K562 (cell line): ENCODE measurements at regions not wholly inside any gene's neighbourhood (a gene's known extent, or its start where the extent isn't known, plus 50 kb on each side); places are given as distances from the start of the nearest gene placed in this dataset.

Experiments
- ATAC-seq: fragments of 200-7000 bp; cut with Tn5 transposase; 3 replicates; pipeline ENCODE4 v1.9.1; 2020; ENCODE audit warnings: moderate library complexity
- BruUV-seq: library from RNA; stranded (reverse); fragments of 400-500 nt; replicated peaks from 2 replicates; lab custom pipeline; 2021; lab: Mats Ljungman, UMichigan
- CTCF ChIA-PET: fragments of 300-600 bp; formaldehyde crosslinking; extraction: SDS; loops from one replicate; lab custom pipeline; 2021; ENCODE audit warnings: low intra/inter-chr PET ratio; lab: Yijun Ruan, JAX
- POLR2A ChIA-PET: fragments of 300-600, 350-650 bp; sonication (Branson Sonifier 250); formaldehyde crosslinking; extraction: SDS; loops from one replicate; lab custom pipeline; 2021; ENCODE audit warnings: antibody characterized with exemption, inconsistent platforms; lab: Yijun Ruan, JAX
- DNase-seq, 4 experiments: peaks; one replicate each; pipeline versions ENCODE4 v3.0.0 to v3.0.0-alpha.2; 2011 to 2018; ENCODE audit warnings: low spot score in 3 of 4, mixed read lengths in 3 of 4; ENCODE audit errors: extremely low read depth in 1 of 4
- FAIRE-seq: peaks from 2 replicates; lab custom pipeline; 2011; peaks lifted over from hg19 to GRCh38; lab: Jason Lieb, UNC
- H2AFZ ChIP-seq: 2 replicates; pipeline ENCODE4 v1.6.0; 2011; ENCODE audit warnings: low read depth, low read length, control low read depth, inconsistent platforms
- H3K27ac ChIP-seq: fragments of 200-600 bp; 3 replicates; pipeline ENCODE4 v1.8.0; 2011; ENCODE audit warnings: low read depth, mild to moderate bottlenecking, control low read depth, inconsistent platforms, low read length, moderate library complexity, mixed read lengths; ENCODE audit errors: extremely low read depth
- H3K27me3 ChIP-seq, 2 experiments: fragments of 300-600 bp in 1 of 2; 2 replicates in 1 of 2; 3 replicates in 1 of 2; pipeline versions ENCODE4 v1.6.0 to v1.8.0; 2011; ENCODE audit warnings: inconsistent platforms in 2 of 2, low read length in 2 of 2, mild to moderate bottlenecking in 1 of 2, mixed read lengths in 1 of 2, moderate library complexity in 1 of 2; ENCODE audit not compliant: control insufficient read depth in 2 of 2, insufficient read depth in 2 of 2
- H3K36me3 ChIP-seq: fragments of 300-600 bp; 3 replicates; pipeline ENCODE4 v1.8.0; 2011; ENCODE audit warnings: mild to moderate bottlenecking, low read length, inconsistent platforms; ENCODE audit not compliant: control insufficient read depth, insufficient read depth
- H3K4me1 ChIP-seq, 2 experiments: fragments of 200-600 bp in 1 of 2; replicated peaks in 1 of 2; 2 replicates in 1 of 2; 3 replicates in 1 of 2; pipeline versions ENCODE4 v1.5.1 to v1.8.0; 2011; ENCODE audit warnings: inconsistent platforms in 2 of 2, low read length in 2 of 2, mild to moderate bottlenecking in 1 of 2, mixed read lengths in 1 of 2, moderate library complexity in 1 of 2; ENCODE audit not compliant: control insufficient read depth in 2 of 2, insufficient read depth in 2 of 2
- H3K4me2 ChIP-seq: 2 replicates; pipeline ENCODE4 v1.6.1; 2011; ENCODE audit warnings: low read length, control low read depth, inconsistent platforms, mixed read lengths; ENCODE audit not compliant: insufficient read depth
- H3K4me3 ChIP-seq: fragments of 200-600 bp; sonication (generic), shearing (Covaris generic); 2 replicates; pipeline ENCODE4 v1.5.1; 2016; ENCODE audit warnings: control low read depth, inconsistent platforms
- H3K79me2 ChIP-seq: fragments of 200-600 bp; 3 replicates; pipeline ENCODE4 v1.8.0; 2011; ENCODE audit warnings: low read length, inconsistent platforms; ENCODE audit not compliant: control insufficient read depth, insufficient read depth
- H3K9ac ChIP-seq, 2 experiments: 2 replicates each; pipeline versions ENCODE4 v1.6.0 to v1.6.1; 2011; ENCODE audit warnings: low read depth in 2 of 2, low read length in 2 of 2, control low read depth in 1 of 2, inconsistent platforms in 1 of 2, mild to moderate bottlenecking in 1 of 2, mixed read lengths in 1 of 2; ENCODE audit not compliant: insufficient read depth in 1 of 2
- H3K9me1 ChIP-seq: one replicate; pipeline ENCODE4 v1.6.0; 2011; ENCODE audit warnings: inconsistent platforms, mild to moderate bottlenecking, low read length, moderate library complexity; ENCODE audit not compliant: control insufficient read depth, insufficient read depth
- H3K9me3 ChIP-seq: replicated peaks from 2 replicates; pipeline ENCODE4 v1.5.1; 2011; ENCODE audit warnings: low read depth, low read length, inconsistent platforms; ENCODE audit not compliant: control insufficient read depth, insufficient read depth
- H4K20me1 ChIP-seq: replicated peaks from 2 replicates; pipeline ENCODE4 v1.6.1; 2011; ENCODE audit warnings: low read length, inconsistent platforms, mixed read lengths; ENCODE audit not compliant: control insufficient read depth, insufficient read depth
- CREB3 ChIP-seq: fragments of 450-650 bp; conservative IDR thresholded peaks from 2 replicates; pipeline ENCODE4 v1.6.1; 2016; ENCODE audit warnings: missing genetic modification characterization, low read depth, mild to moderate bottlenecking, missing compliant biosample characterization, moderate library complexity
- GABPB2 ChIP-seq: fragments of 250-450 bp; sonication (Bioruptor Pico); conservative IDR thresholded peaks from 2 replicates; pipeline ENCODE4 v1.5.1; 2021; ENCODE audit warnings: mild to moderate bottlenecking
- HNRNPUL1 ChIP-seq: fragments of 200-400 bp; formaldehyde crosslinking; IDR thresholded peaks from 2 replicates; pipeline ENCODE4 v1.6.1; 2017; ENCODE audit warnings: low read length
- ILF3 ChIP-seq: fragments of 450-650 bp; IDR thresholded peaks from 2 replicates; pipeline ENCODE4 v1.6.1; 2018; ENCODE audit warnings: antibody characterized with exemption, mild to moderate bottlenecking, moderate library complexity, borderline replicate concordance
- KAT8 ChIP-seq: fragments of 450-650 bp; IDR thresholded peaks from 2 replicates; pipeline ENCODE4 v1.6.1; 2016; ENCODE audit warnings: low read depth, mild to moderate bottlenecking
- NCOA4 ChIP-seq: fragments of 450-650 bp; IDR thresholded peaks from 2 replicates; pipeline ENCODE4 v1.6.1; 2018; ENCODE audit warnings: mild to moderate bottlenecking; ENCODE audit not compliant: partially characterized antibody
- NFE2L1 ChIP-seq: fragments of 450-650 bp; IDR thresholded peaks from 2 replicates; pipeline ENCODE4 v1.6.1; 2016; ENCODE audit warnings: missing genetic modification characterization, low read depth, mild to moderate bottlenecking, missing compliant biosample characterization, moderate library complexity, borderline replicate concordance
- RBFOX2 ChIP-seq: fragments of 200-400 bp; formaldehyde crosslinking; IDR thresholded peaks from 2 replicates; pipeline ENCODE4 v1.6.1; 2017; ENCODE audit warnings: low read depth, mild to moderate bottlenecking, low read length, moderate library complexity
- RBM22 ChIP-seq: fragments of 200-400 bp; formaldehyde crosslinking; IDR thresholded peaks from 2 replicates; pipeline ENCODE4 v1.6.1; 2018; ENCODE audit warnings: low read length, low read depth; ENCODE audit not compliant: poor library complexity, severe bottlenecking
- RHOXF2B ChIP-seq: fragments of 250-450 bp; sonication (Bioruptor Pico); conservative IDR thresholded peaks from 2 replicates; pipeline ENCODE4 v1.5.1; 2021
- ZBTB49 ChIP-seq: sonication (generic); formaldehyde crosslinking; IDR thresholded peaks from 2 replicates; pipeline ENCODE4 v1.8.0; 2022; ENCODE audit warnings: missing genetic modification reagents, mild to moderate bottlenecking, borderline replicate concordance
- ZNF124 ChIP-seq: sonication (generic); formaldehyde crosslinking; IDR thresholded peaks from 2 replicates; pipeline ENCODE4 v1.8.1; 2022; ENCODE audit warnings: missing genetic modification reagents
- ZNF274 ChIP-seq: IDR thresholded peaks from 2 replicates; pipeline ENCODE4 v1.6.1; 2011; ENCODE audit warnings: low read depth, mild to moderate bottlenecking, low read length, moderate library complexity, borderline replicate concordance
- WGBS: fragments of 100-300 bp; shearing (Covaris generic); methylation state at CpG from one replicate; pipeline ENCODE4 v1.1.6; 2016; ENCODE audit warnings: low coverage, mixed read lengths; ENCODE audit not compliant: insufficient coverage; ENCODE audit errors: missing lambda C conversion rate; 5-methylcytosine and 5-hydroxymethylcytosine counted together
- in situ Hi-C: fragments of 300-500 bp; cut with MboI; formaldehyde crosslinking; loops from 4 replicates; pipeline ENCODE4 v1.15.0; 2018; ENCODE audit warnings: inconsistent platforms, mixed read lengths
- intact Hi-C: fragments of 100-400 bp; cut with micrococcal nuclease; formaldehyde crosslinking; loops from 2 replicates; pipeline ENCODE4 v1.14.2; 2022
- TF ChIP-seq, protein P1 (sequence below): sonication (generic); formaldehyde crosslinking; IDR thresholded peaks from 2 replicates; pipeline ENCODE4 v1.8.1; 2023; ENCODE audit warnings: mild to moderate bottlenecking, missing genetic modification reagents
- TF ChIP-seq, protein P2 (sequence below): IDR thresholded peaks from 2 replicates; pipeline ENCODE4 v1.6.1; 2016; ENCODE audit warnings: missing genetic modification characterization, missing compliant biosample characterization

DNA sequence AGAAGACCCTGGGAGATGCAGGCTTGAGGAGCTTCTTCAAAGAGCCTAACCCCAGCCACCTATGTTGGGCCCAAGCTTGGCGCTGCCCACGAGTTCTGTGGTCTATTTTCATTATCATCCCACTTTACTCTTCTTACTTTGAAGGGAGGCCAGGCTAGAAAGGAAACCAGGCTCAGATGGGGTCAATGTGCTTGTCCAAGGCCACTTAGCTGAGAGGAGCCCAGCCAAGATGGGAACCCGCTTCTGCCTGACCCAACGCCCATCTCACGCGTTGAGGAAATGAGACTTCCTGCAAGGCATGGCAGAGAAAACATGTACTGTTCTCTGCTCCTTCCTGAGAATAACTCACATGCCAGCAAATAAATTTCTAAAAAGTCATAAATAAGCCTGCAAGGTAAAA lies 486.3 kb upstream of the PROK2 start:
- no peaks in the 10 kb centered on the region for H3K9me3 ChIP-seq
- no peaks in the 10 kb centered on the region for H3K36me3 ChIP-seq
- H3K27ac ChIP-seq, result no peak overlapping the region
- TF ChIP-seq RHOXF2B (CRISPR knock-in tag) (no peak), CREB3 (tag) (no peak), ILF3 (no peak), ZNF274 (no peak), RBM22 (no peak), ZBTB49 (no peak), NFE2L1 (tag) (no peak), RBFOX2 (no peak), ZNF124 (no peak), KAT8 (no peak), HNRNPUL1 (no peak), NCOA4 (no peak), GABPB2 (no peak)
- TF ChIP-seq, protein P1, sequence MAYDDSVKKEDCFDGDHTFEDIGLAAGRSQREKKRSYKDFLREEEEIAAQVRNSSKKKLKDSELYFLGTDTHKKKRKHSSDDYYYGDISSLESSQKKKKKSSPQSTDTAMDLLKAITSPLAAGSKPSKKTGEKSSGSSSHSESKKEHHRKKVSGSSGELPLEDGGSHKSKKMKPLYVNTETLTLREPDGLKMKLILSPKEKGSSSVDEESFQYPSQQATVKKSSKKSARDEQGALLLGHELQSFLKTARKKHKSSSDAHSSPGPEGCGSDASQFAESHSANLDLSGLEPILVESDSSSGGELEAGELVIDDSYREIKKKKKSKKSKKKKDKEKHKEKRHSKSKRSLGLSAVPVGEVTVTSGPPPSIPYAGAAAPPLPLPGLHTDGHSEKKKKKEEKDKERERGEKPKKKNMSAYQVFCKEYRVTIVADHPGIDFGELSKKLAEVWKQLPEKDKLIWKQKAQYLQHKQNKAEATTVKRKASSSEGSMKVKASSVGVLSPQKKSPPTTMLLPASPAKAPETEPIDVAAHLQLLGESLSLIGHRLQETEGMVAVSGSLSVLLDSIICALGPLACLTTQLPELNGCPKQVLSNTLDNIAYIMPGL (CRISPR knock-in tag), result no peak
- TF ChIP-seq, protein P2, sequence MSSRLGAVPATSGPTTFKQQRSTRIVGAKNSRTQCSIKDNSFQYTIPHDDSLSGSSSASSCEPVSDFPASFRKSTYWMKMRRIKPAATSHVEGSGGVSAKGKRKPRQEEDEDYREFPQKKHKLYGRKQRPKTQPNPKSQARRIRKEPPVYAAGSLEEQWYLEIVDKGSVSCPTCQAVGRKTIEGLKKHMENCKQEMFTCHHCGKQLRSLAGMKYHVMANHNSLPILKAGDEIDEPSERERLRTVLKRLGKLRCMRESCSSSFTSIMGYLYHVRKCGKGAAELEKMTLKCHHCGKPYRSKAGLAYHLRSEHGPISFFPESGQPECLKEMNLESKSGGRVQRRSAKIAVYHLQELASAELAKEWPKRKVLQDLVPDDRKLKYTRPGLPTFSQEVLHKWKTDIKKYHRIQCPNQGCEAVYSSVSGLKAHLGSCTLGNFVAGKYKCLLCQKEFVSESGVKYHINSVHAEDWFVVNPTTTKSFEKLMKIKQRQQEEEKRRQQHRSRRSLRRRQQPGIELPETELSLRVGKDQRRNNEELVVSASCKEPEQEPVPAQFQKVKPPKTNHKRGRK (tag), result no peak
- ChIA-PET CTCF (no interaction called here), POLR2A (interaction anchor here (0.7 kb wide), 1 partner anchor 37 kb away, joined by 3 read pairs; no protein-coding TSS in a partner anchor)
- in situ Hi-C loops (no loop called here), intact Hi-C loops (loop anchor here (5.0 kb wide), 3 partner anchors 51 to 176 kb away; partner anchors contain the start of gene RYBP)
- H2AFZ ChIP-seq, result no peak overlapping the region
- H3K4me3 ChIP-seq, result no peak overlapping the region
- no peak for ATAC-seq
- H3K9ac ChIP-seq, result peak overlapping the region in 1 of 2 experiments; percentile 61; a peak in 1 of 4 replicates
- no peak for DNase-seq
- peaks cover 13 to 46% of the 10 kb centered on the region in 2 experiments; a peak in 4 of 5 replicates for H3K4me1 ChIP-seq
- H3K4me2 ChIP-seq, result no peak overlapping the region
- no peaks in the 10 kb centered on the region for H3K9me1 ChIP-seq
- H3K79me2 ChIP-seq, result no peaks in the 10 kb centered on the region
- no peaks in the 10 kb centered on the region for H3K27me3 ChIP-seq
- FAIRE-seq, result no peak
- no peaks in the 10 kb centered on the region for H4K20me1 ChIP-seq
- WGBS, result 88% methylated on average over 6 of the region's 6 CpGs
- BruUV-seq, result no TSS peak
